OCI-LY7 (cell line): ENCODE measurements at regions not wholly inside any gene's neighbourhood (a gene's known extent, or its start where the extent isn't known, plus 50 kb on each side); places are given as distances from the start of the nearest gene placed in this dataset.

ENCODE experiments used
- CTCF ChIP-seq: fragments of 200-600 bp; sonication (generic); conservative IDR thresholded peaks from 2 replicates; pipeline ENCODE4 v1.5.1; 2014; ENCODE audit warnings: mild to moderate bottlenecking, antibody characterized with exemption, low read length, moderate library complexity, mixed read lengths
- EZH2phosphoT487 ChIP-seq: fragments of 200-600 bp; sonication (generic); IDR thresholded peaks from 2 replicates; pipeline ENCODE4 v1.6.1; 2018; ENCODE audit warnings: low read depth, borderline replicate concordance, mild to moderate bottlenecking, mixed run types, antibody characterized with exemption, low read length, moderate library complexity, mixed read lengths

GRCh38 chr15:35290301-35290721 lies 205.2 kb upstream of the NANOGP8 start:
- TF ChIP-seq CTCF, result no peak
- TF ChIP-seq EZH2phosphoT487, result no peak
